ENCODE measurements at regions not wholly inside any gene's neighbourhood (a gene's known extent, or its start where the extent isn't known, plus 50 kb on each side); places are given as distances from the start of the nearest gene placed in this dataset.

DNA sequence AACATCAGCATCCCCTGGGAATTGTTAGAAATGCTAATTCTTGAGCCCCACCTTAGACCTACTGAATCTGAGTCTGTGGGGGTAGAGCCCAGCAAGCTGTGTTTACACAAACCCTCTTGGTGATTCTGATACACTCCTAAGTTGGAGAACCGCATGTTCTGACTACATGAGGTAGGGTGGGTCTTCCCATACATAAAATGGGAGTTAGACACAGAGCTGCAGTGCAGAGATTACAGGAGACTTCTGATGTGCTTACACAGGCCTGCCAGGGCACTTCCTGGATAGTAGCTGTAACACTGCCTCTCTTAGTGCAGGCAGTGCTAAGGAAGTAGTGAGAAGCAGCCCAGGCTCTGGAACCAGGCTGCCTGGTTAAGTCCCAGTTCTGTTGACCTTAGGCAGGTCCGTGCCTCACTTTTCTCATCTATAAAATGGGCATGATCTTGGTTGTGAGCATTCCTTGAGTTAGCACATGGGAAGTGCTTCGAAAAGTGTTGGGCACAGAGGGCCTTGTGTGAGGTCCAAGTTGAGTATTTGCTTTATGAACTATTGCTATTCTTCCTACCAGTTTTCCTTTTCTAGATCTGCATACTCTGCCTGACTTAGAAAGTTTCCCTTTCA lies 67.3 kb downstream of the GLI2 start:
- 68 to 69% methylated on average over 3 of the region's 3 CpGs for WGBS, 2 donors
- no peak overlapping the region for H3K27ac ChIP-seq

DNA sequence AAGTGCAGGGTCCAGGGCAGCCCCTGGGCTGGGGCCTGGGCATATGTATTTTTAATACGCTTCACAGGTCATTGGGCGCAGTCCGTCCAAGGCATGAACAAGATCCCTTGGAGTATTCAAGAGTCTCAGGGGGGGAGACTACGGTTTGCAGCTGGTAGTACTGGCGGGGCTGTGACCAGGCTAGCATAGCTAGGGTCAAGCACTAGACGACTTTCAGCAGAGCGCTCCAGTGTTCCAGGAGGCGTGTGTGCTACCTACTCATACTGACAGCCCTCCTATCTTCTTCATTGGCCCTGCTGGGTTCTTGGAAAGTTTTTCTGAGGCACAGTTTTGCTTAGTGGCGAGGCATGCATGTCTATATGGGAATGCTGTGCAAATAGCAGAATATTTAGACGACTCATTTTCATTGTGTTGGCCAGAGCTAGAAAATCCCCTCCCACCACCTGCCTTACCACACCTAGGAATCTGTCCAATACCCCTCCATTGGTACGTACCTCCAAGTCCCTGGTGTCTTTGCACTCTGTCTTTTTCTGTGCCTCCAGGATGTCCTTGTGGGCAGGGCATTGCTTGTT lies 68.2 kb downstream of the GLI2 start:
- TF ChIP-seq POLR2AphosphoS5 (IDR thresholded peaks at IDR 0.05) (no peak), POLR2A (IDR thresholded peaks at IDR 0.05) (no peak), EP300 (IDR thresholded peaks at IDR 0.05) (no peak)
- TF ChIP-seq, protein P1, sequence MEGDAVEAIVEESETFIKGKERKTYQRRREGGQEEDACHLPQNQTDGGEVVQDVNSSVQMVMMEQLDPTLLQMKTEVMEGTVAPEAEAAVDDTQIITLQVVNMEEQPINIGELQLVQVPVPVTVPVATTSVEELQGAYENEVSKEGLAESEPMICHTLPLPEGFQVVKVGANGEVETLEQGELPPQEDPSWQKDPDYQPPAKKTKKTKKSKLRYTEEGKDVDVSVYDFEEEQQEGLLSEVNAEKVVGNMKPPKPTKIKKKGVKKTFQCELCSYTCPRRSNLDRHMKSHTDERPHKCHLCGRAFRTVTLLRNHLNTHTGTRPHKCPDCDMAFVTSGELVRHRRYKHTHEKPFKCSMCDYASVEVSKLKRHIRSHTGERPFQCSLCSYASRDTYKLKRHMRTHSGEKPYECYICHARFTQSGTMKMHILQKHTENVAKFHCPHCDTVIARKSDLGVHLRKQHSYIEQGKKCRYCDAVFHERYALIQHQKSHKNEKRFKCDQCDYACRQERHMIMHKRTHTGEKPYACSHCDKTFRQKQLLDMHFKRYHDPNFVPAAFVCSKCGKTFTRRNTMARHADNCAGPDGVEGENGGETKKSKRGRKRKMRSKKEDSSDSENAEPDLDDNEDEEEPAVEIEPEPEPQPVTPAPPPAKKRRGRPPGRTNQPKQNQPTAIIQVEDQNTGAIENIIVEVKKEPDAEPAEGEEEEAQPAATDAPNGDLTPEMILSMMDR (IDR thresholded peaks at IDR 0.05), result no peak
- WGBS, 2 donors, result 82 to 85% methylated on average over 8 to 11 of the region's 11 CpGs
- DNase-seq, result no peak

More for the DNA sequence above, 67.3 kb downstream of the GLI2 start:
- no peak for DNase-seq
- TF ChIP-seq, protein P1 (IDR thresholded peaks at IDR 0.05), result no peak
- no peak for TF ChIP-seq POLR2A (IDR thresholded peaks at IDR 0.05)
- no peak for TF ChIP-seq EP300 (IDR thresholded peaks at IDR 0.05)
- no peak for TF ChIP-seq POLR2AphosphoS5 (IDR thresholded peaks at IDR 0.05)
- Histone ChIP-seq H3K4me1 (peaks cover 0 to 4% (median 0%) of the 10 kb centered on the region in 4 donors), H3K9me3 (no peaks in the 10 kb centered on the region), H3K27me3 (no peaks in the 10 kb centered on the region), H3K36me3 (no peaks in the 10 kb centered on the region), H3K4me3 (no peak overlapping the region)
- ATAC-seq (ENCODE audit: low FRiP score in 2 of 2), result peak in 1 of 2 donors; percentile 3

DNA sequence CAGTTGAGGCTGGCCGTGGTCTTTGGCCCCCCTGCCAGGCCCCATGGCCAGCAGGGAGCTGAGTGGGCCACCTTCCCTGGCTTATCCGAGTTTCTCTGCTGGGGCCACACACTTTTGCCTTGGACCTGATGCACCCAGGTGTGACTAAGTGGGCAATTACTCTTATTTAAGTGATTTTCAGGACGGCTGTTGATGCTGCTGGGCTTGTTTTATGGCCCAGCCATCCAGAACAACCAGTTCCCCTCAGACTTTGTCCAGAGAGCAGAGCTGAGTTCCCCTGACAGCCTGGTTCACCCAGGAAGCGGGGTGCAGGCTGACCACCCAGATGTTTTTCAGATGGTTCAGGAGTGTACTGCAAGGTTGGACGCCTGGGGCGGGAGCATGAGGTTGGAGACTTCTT lies 68.8 kb downstream of the GLI2 start:
- H3K27ac ChIP-seq, result no peak overlapping the region

More for the DNA sequence above, 68.2 kb downstream of the GLI2 start:
- Histone ChIP-seq H3K9me3 (no peaks in the 10 kb centered on the region), H3K36me3 (no peaks in the 10 kb centered on the region), H3K27me3 (no peaks in the 10 kb centered on the region), H3K27ac (no peak overlapping the region), H3K4me1 (peaks cover 0 to 4% (median 0%) of the 10 kb centered on the region in 4 donors), H3K4me3 (no peak overlapping the region)
- no peak for ATAC-seq (ENCODE audit: low FRiP score in 2 of 2)

DNA sequence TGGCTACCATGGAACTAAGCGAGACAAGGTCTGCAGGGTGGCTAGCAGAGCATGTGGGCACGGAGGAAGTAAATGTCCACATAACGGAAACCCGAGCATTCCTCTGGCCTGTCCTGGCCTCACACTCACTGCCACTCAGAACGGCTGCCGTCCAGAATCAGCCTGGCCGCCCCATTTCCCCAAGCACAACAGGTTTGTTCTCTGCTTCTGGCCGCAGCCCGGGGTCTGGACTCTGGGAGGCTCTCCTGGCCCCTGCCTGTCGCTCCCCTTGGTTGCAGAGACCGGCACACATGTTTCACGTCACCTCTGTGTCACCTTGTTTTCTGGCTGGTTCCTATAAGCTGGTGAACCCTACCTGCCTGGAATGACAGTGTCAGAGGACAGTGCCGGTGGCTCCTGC lies 69.3 kb downstream of the GLI2 start:
- Histone ChIP-seq H3K27ac (no peak overlapping the region), H3K36me3 (no peaks in the 10 kb centered on the region), H3K27me3 (no peaks in the 10 kb centered on the region), H3K9me3 (no peaks in the 10 kb centered on the region), H3K4me1 (peaks cover 0 to 4% (median 0%) of the 10 kb centered on the region in 4 donors), H3K4me3 (no peak overlapping the region)
- ATAC-seq (ENCODE audit: low FRiP score in 2 of 2) (no peak), DNase-seq (no peak)
- no peak for TF ChIP-seq POLR2AphosphoS5 (IDR thresholded peaks at IDR 0.05)
- TF ChIP-seq, protein P1 (IDR thresholded peaks at IDR 0.05), result no peak
- no peak for TF ChIP-seq EP300 (IDR thresholded peaks at IDR 0.05)
- TF ChIP-seq POLR2A (IDR thresholded peaks at IDR 0.05), result no peak
- 86 to 90% methylated on average over 8 to 13 of the region's 13 CpGs for WGBS, 2 donors

More for the DNA sequence above, 68.8 kb downstream of the GLI2 start:
- DNase-seq (no peak), ATAC-seq (ENCODE audit: low FRiP score in 2 of 2) (no peak)
- no peaks in the 10 kb centered on the region for H3K36me3 ChIP-seq
- peaks cover 0 to 4% (median 0%) of the 10 kb centered on the region in 4 donors for H3K4me1 ChIP-seq
- no peaks in the 10 kb centered on the region for H3K27me3 ChIP-seq
- no peak overlapping the region for H3K4me3 ChIP-seq
- no peaks in the 10 kb centered on the region for H3K9me3 ChIP-seq
- WGBS, 2 donors, result 77% methylated on average over 6 of the region's 6 CpGs; no CpG with 5 or more reads in 1 of the 2 donors
- TF ChIP-seq POLR2A (IDR thresholded peaks at IDR 0.05) (no peak), POLR2AphosphoS5 (IDR thresholded peaks at IDR 0.05) (no peak), EP300 (IDR thresholded peaks at IDR 0.05) (no peak)
- TF ChIP-seq, protein P1 (IDR thresholded peaks at IDR 0.05), result no peak

Data from upper lobe of left lung (tissue), 6 donors.